A549 (cell line): ENCODE measurements at regions not wholly inside any gene's neighbourhood (a gene's known extent, or its start where the extent isn't known, plus 50 kb on each side); places are given as distances from the start of the nearest gene placed in this dataset.

ENCODE experiments used
- CTCF ChIP-seq: fragments of >200 bp; sonication (Bioruptor Twin); formaldehyde crosslinking; IDR thresholded peaks from 3 replicates; pipeline ENCODE4 v1.5.1; 2016
- ELK1 ChIP-seq: fragments of 150-350 bp; IDR thresholded peaks from 2 replicates; pipeline ENCODE4 v1.6.1; 2014; ENCODE audit warnings: low read depth, mild to moderate bottlenecking, low read length
- EP300 ChIP-seq, 2 experiments: fragments of >200 bp; sonication (Bioruptor Twin); formaldehyde crosslinking; IDR thresholded peaks; 2 replicates in 1 of 2; 3 replicates in 1 of 2; pipeline ENCODE4 v1.6.1; 2016 to 2017
- FOSL2 ChIP-seq, 2 experiments: fragments of 450-650 bp in 1 of 2; fragments of >200 bp in 1 of 2; sonication (Bioruptor Twin) in 1 of 2; formaldehyde crosslinking; IDR thresholded peaks; 2 replicates each; pipeline versions ENCODE4 v1.5.0 to v1.6.1; 2016 to 2020; ENCODE audit warnings: mild to moderate bottlenecking in 1 of 2, moderate library complexity in 1 of 2
- FOXS1 ChIP-seq: fragments of 250-450 bp; sonication (Bioruptor Pico); IDR thresholded peaks from 2 replicates; pipeline ENCODE4 v1.5.0; 2020; ENCODE audit warnings: mild to moderate bottlenecking, moderate library complexity
- HDAC2 ChIP-seq: fragments of 200-600 bp; sonication (generic); IDR thresholded peaks from 2 replicates; pipeline ENCODE4 v1.6.1; 2016
- JUNB ChIP-seq: fragments of >200 bp; sonication (Bioruptor Twin); formaldehyde crosslinking; IDR thresholded peaks from 2 replicates; pipeline ENCODE4 v1.6.1; 2016
- MAX ChIP-seq: IDR thresholded peaks from 2 replicates; pipeline ENCODE4 v1.6.1; 2012
- POLR2A ChIP-seq: IDR thresholded peaks from 2 replicates; pipeline ENCODE4 v1.6.1; 2012; ENCODE audit warnings: mild to moderate bottlenecking, low read length
- RNF2 ChIP-seq: fragments of 200-600 bp; sonication (generic); IDR thresholded peaks from 2 replicates; pipeline ENCODE4 v1.6.1; 2016; ENCODE audit warnings: low read depth, mild to moderate bottlenecking, antibody characterized with exemption, moderate library complexity, borderline replicate concordance
- TP53 ChIP-seq: fragments of 250-450 bp; sonication (Bioruptor Pico); IDR thresholded peaks from 2 replicates; pipeline ENCODE4 v1.5.0; 2021; ENCODE audit warnings: mild to moderate bottlenecking, moderate library complexity
- ZNF302 ChIP-seq: fragments of 250-450 bp; sonication (Bioruptor Pico); IDR thresholded peaks from 2 replicates; pipeline ENCODE4 v1.9.0; 2021; ENCODE audit warnings: inconsistent platforms, mild to moderate bottlenecking, moderate library complexity
- ZSCAN20 ChIP-seq: fragments of 250-450 bp; sonication (Bioruptor Pico); IDR thresholded peaks from 2 replicates; pipeline ENCODE4 v1.8.0; 2022; ENCODE audit warnings: mild to moderate bottlenecking, moderate library complexity
- TF ChIP-seq, protein P1 (sequence below): IDR thresholded peaks from 2 replicates; pipeline ENCODE4 v1.6.1; 2012

DNA sequence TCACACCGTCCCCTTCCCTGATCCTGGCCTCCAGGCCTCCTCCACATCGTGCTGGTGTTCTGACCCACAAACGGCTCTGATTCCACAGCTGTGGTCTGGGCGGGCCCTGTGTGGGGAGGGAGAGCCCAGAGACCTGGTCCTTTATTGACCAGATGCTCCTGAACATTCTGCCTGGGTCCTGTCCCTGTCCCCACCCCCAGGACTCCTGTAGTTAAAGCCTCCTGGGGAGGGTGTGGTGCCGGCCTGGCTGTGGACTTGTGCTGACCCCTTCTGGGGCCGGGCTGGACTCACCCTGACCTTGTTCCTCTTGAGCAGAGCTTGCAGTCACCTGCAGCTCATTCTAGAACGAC lies 128.7 kb downstream of the CTTN start:
- TF ChIP-seq ELK1, result no peak
- TF ChIP-seq EP300 (IDR thresholded peaks at IDR 0.05), result no peak
- TF ChIP-seq CTCF, result no peak
- no peak for TF ChIP-seq JUNB
- TF ChIP-seq FOXS1, result no peak
- no peak for TF ChIP-seq ZSCAN20
- TF ChIP-seq ZNF302 (CRISPR knock-in tag), result no peak
- TF ChIP-seq POLR2A, result no peak
- no peak for TF ChIP-seq MAX
- no peak for TF ChIP-seq HDAC2
- no peak for TF ChIP-seq RNF2
- TF ChIP-seq FOSL2 (IDR thresholded peaks at IDR 0.05), result no peak
- TF ChIP-seq FOSL2 (CRISPR knock-in tag; IDR thresholded peaks at IDR 0.05), result no peak
- no peak for TF ChIP-seq TP53 (CRISPR knock-in tag)
- TF ChIP-seq, protein P1, sequence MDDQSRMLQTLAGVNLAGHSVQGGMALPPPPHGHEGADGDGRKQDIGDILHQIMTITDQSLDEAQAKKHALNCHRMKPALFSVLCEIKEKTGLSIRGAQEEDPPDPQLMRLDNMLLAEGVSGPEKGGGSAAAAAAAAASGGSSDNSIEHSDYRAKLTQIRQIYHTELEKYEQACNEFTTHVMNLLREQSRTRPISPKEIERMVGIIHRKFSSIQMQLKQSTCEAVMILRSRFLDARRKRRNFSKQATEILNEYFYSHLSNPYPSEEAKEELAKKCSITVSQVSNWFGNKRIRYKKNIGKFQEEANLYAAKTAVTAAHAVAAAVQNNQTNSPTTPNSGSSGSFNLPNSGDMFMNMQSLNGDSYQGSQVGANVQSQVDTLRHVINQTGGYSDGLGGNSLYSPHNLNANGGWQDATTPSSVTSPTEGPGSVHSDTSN, result no peak
